Erythroblast (primary cell): ENCODE measurements at regions not wholly inside any gene's neighbourhood (a gene's known extent, or its start where the extent isn't known, plus 50 kb on each side); places are given as distances from the start of the nearest gene placed in this dataset.
"Not testable (repeated sequence)": the region's sequence is repeated elsewhere in the genome, so short reads cannot be mapped to it uniquely, and the experiment has no call there.

Experiments used
- DNase-seq, 2 experiments: peaks; one replicate each; lab custom pipeline; 2025; lab: John Stamatoyannopoulos, UW
- GATA1 ChIP-seq: IDR thresholded peaks from 2 replicates; pipeline ENCODE4 v1.6.1; 2011; ENCODE audit warnings: low read depth, mild to moderate bottlenecking, control low read depth, low read length, moderate library complexity
- POLR2A ChIP-seq: IDR thresholded peaks from 2 replicates; pipeline ENCODE4 v1.6.1; 2011; ENCODE audit warnings: mild to moderate bottlenecking, low read length

DNA sequence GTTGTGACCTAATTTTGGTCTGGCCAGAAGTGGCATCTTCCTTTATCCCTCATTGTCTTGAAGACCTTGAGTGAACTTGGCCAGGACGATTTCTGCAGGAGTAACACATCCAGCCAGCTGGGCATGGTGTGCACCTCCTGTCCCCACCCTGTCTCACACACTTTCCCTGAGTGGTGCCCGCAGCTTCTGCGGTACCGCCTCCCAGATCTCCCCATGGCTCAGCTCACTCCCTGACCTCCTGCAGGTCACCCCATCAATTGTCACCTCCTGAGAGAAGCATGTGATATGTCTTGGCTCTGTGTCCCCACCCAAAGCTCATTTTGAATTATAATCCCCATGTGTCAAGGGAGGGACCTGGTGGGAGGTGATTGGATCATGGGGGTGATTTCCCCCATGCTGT lies 50.2 kb upstream of the TP53I11 start:
- no peak for DNase-seq
- TF ChIP-seq GATA1 (no peak), POLR2A (no peak)

DNA sequence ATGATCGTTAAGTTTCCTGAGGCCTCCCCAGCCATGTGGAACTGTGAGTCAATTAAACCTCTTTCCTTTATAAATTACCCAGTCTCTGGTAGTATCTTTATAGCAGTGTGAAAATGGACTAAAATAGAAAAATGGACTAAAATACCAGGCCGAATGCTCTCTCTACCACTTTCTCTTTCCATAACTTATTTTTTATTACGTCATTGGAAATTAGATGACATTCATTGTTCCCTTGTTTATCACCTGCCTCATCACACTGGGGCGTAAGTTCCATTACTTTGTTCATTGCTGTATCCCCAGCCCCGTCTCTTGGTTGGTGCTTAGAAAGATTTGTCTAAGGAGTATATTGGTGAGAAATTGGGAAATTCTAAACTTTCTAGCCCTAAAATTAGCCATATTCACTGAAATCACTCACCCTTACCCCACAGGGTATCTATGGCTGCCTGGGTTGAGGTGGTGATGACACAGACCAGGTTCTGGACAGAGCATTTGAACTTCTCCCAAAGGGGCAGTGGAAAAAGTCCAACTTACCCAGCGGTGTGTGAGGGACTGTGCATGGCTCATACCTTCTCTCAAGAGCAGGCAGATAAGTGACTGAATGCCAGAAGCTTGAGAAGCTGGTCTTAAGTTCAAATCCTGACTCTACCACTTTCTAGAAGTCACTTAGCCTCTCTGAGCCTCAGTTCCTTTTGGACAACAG lies 50.9 kb upstream of the TP53I11 start:
- no peak for DNase-seq
- TF ChIP-seq POLR2A (no peak), GATA1 (no peak)

DNA sequence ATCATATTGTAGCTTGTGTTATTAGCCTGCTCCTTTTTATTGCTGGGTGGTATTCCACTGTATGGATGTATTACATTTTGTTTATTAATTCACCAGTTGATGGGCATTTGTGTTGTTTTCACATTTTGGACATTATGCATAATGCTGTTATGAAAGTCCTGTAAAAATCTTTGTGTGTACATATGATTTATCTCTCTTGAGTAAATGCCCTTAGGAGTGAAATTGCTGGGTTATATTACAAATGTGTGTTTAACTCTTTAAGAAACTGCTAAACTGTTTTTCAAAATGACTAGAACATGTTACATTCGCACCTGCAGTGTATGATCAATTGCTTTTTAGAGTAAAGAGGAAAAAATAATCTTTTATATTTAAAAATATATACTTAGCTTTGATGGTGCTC lies 54.4 kb upstream of the TP53I11 start:
- TF ChIP-seq GATA1 (no peak), POLR2A (no peak)
- DNase-seq: no peak

DNA sequence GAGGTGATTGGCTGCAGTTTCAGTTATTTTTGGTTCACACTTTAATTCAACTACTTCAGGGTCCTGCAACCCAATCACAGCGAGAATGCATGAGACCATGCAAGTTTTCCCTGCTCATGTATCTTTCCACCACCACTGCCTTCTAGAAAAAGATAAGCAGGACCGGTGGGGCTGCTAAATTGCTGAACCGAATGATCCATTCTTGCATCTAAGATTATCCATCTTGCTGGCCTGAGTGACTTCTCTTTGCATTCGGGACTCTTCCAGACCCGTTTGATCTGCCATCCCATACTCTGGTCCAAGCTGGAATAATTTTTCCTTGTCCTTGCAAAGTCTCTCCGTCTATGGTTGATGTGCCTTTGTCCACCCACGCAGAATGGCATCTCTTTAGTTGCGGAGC lies 56.3 kb upstream of the TP53I11 start:
- TF ChIP-seq GATA1: no peak
- no peak for TF ChIP-seq POLR2A
- no peak for DNase-seq

DNA sequence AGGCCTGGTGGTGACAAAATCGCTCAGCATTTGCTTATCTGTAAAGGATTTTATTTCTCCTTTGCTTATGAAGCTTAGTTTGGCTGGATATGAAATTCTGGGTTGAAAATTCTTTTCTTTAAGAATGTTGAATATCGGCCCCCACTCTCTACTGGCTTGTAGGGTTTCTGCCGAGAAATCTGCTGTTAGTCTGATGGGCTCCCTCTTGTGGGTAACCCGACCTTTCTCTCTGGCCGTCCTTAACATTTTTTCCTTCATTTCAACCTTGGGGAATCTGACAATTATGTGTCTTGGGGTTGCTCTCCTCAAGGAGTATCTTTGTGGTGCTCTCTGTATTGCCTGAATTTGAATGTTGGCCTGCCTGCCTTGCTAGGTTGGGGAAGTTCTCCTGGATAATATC lies 65.3 kb upstream of the TP53I11 start:
- DNase-seq: not testable (repeated sequence)

DNA sequence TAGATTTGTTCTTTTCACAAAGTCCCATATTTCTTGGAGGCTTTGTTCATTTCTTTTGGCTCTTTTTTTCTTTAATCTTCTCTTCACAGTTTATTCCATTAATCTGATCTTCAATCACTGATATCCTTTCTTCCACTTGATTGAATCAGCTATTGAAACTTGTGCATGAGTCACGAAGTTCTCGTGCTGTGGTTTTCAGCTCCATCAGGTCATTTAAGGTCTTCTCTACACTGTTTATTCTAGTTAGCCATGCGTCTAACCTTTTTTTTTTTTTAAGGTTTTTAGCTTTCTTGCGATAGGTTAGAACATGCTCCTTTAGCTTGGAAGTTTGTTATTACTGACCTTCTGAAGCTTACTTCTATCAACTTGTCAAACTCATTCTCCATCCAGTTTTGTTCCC lies 65.8 kb upstream of the TP53I11 start:
- DNase-seq: not testable (repeated sequence)

DNA sequence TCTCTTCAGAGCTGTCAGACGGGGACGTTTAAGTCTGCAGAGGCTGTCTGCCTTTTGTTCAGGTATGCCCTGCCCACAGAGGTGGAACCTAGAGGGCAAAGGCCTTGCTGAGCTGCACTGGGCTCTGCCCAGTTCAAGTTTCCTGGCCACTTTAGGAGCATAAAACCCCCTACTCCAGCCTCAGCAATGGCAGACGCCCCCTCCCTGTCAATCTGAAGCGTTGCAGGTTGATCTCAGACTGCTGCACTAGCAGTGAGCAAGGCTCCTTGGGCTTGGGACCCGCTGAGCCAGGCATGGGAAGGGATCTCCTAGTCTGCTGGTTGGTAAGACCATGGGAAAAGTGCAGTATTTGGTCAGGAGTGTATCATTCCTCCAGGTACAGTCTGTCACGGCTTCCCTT lies 66.6 kb upstream of the TP53I11 start:
- DNase-seq: no peak
- TF ChIP-seq POLR2A (no peak), GATA1 (no peak)

DNA sequence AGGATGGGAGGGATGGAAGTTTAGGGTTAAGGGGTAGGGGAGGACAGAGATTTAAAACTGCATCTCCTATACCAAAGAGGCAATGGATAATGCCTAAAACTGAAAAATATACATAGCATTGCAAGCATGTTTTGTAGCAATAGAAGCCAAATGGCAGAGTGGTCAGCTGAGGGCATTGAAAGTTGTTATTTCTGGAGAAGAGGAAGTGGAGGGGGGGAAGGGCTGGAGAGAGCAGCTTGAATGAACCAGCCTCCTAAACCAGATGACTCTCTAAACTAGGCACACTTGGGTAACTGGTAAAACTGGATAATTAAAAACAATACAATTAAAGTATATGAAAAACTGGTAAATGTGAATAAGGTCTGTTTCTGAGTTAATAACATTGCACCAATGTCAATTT lies 70.3 kb upstream of the TP53I11 start:
- DNase-seq: no peak
- TF ChIP-seq GATA1 (no peak), POLR2A (no peak)

DNA sequence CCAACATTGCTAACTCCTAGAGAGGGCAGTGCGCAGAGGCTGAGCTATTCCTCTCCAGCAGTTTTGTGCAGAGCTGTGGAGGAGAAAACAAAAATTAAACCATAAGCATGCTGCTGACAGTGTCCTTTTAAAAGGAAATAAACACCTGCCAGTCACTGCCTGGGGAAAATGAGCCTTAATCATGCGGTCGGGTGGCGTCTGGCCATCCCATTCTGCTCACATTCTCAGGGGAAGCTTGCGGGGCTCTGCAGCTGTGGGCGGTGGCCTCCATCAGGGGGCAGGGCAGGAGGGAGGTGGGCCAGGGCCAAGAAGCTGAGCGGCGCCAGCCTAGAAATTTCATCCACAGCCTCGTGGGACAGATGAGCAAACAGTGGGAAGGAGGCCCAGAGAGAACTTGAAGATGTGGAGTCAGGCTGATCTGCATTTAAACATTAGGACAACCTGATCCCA lies 71.0 kb upstream of the TP53I11 start:
- TF ChIP-seq GATA1: no peak
- TF ChIP-seq POLR2A: no peak

DNA sequence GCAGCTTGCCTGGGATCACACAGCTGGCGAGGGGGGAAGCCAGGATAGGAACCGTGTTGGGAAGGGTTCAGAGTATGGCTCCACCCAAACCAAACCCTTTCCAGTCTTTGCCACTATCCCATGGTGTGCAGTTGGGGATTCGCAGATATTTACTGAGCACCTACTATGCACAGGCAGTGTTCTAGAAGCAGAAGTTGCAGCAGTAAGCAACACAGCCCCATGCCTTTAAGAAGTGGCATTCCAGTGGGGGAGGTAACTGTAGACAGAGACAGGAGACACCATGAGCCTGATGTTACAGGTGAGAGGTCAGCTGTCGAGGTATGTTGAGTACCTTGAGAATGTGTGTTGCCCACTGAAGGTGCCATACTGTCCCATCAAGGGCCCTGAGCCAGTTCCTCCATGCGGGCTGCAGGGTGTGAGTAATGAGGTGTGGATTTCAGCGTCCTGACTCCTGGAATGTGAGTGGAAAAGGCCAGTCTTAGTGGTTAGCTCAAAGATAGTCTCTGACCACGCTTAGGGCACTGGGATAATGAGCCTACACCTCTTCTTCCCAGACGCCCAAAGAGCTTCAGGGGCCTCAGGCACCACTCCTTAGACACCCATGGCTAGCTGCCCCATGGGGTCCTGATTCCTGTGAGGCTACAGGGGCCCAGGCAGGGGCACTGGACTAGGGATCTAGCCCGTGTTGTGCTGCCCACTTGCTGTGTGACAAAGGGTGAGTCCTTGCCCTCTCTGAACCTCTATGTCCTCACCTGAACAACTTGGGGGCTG lies 71.8 kb upstream of the TP53I11 start:
- DNase-seq: no peak
- no peak for TF ChIP-seq GATA1
- no peak for TF ChIP-seq POLR2A

More for the DNA sequence above, 71.0 kb upstream of the TP53I11 start:
- no peak for DNase-seq

DNA sequence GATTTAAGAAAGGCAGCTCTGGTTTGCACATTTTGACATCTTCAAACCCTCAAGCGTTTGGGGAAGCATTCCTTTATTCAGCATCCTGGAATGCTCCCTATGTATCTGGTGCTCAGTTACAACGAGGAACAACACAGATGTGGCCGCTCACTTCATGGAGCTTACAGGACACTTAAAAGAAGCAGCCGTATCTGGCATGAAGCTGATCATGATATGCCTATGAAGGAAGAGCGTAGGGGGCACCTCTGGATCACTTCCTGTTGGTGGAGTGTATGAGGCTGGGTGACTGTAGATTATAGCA lies 72.3 kb upstream of the TP53I11 start:
- no peak for TF ChIP-seq POLR2A
- TF ChIP-seq GATA1: no peak
- no peak for DNase-seq

DNA sequence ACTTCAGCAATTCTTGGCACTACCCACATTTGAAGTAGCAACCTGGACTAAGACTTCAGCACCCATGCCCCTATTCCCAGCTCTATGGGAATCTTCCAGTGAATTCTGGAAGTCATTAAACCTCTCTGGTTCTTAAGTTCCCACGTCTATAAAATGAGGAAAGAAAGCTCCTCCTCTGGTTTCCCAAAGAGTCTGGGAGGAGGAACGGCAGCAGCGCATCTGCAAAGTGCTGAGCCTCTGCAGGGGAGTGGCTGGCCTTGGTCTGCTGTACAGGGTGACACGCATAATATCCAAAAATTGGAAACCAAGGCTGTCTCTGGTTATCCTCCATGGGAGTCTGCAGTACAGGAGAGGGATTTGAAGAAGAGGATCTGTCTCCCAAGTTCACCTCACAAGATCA lies 73.6 kb upstream of the TP53I11 start:
- DNase-seq: no peak
- TF ChIP-seq GATA1 (no peak), POLR2A (no peak)

DNA sequence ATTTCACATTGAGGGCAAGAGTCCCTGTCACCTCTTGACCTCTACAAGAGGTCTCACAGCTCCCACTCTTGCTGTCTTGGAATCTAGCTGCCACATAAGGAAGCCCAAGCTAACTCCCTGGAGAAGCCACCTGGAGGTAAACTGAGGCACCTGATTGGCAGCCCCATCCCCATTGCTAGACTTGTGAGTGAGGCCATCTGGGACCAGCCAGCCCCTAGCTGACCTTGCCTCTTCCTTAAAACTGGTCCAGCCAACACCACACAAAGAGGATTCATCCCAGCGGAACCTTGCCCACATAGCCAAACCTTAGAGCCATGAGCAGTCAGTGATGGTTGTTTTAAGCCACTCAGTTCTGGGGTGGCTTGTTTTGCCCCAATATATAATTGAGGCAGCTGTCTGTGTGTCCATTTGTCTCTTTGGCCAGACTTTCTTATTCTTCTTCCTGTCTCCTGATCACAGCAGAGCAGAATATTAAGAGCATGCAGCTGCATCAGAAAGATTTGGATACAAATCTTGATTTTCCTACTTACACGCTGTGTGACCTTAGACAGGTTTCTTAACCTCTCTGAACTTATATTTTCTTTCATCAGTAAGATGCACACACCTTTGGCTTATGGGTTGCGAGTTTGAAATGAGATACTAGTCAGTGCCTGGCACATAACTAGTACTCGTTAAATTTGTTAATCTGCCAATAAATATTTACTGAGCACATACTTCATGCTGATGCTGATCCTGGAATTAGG lies 74.3 kb upstream of the TP53I11 start:
- no peak for DNase-seq
- TF ChIP-seq POLR2A (no peak), GATA1 (no peak)

DNA sequence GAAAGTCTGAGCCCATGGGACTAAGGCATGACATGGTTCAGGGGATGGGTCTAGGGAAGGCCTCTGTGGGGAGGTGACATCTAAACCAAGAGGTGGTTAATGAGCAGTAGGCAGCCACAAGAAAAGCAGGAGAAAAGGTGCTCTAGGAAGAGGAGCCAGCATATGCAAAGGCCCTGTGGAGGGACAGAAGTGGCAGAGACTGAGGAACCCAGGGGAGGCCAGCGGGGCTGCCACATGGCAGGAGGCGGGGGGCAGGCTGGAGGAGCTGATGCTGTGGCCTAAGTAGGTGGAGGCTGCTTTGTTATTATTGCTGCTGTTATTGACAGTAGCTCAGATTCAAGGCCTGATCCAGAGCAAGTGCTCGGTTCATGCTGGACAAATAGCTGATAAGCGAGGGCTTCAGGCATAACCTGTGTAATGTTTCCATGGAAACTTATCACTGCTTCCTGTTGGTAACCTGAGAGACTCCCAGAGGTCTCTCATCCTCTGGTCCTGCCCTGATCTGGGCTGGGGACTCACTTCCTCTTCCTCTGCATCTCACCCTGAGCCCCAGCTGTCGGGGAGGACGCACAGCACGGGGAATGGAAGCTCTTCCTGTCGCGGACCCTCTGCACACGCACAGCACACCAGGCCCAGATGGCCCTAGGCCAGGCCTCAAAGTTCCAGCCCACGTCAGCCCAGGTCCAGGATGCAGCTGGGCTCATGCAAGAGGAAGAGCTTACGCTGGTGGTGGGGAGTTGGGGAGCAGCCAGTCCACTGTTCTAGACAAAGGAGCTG lies 75.2 kb upstream of the TP53I11 start:
- TF ChIP-seq GATA1: no peak
- no peak for TF ChIP-seq POLR2A
- DNase-seq: no peak

DNA sequence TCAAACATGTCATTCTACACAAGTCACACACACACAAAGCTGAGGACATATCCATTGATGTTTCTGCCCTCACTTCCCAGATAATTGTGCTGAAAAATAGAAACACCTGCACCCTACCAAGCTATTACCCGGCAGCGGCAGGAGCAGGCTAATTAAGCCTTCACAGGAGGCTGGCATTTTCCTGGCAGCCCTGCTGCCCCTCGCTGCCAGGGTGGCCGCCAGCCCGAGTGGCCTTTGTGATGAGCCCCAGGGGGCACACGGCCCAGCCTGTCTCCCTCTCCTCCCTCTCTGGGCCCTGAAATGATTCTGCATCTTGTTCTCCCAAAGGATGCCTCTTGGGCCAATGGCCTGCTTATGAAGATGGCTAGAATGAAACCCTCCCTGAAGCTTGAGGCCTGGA lies 76.2 kb upstream of the TP53I11 start:
- TF ChIP-seq GATA1 (no peak), POLR2A (no peak)
- no peak for DNase-seq
